GM10248 (cell line): ENCODE measurements at regions not wholly inside any gene's neighbourhood (a gene's known extent, or its start where the extent isn't known, plus 50 kb on each side); places are given as distances from the start of the nearest gene placed in this dataset.
"Not testable (repeated sequence)": the region's sequence is repeated elsewhere in the genome, so short reads cannot be mapped to it uniquely, and the experiment has no call there.

ENCODE experiments used
- CTCF ChIA-PET: fragments of 300-600 bp; sonication (Branson Sonifier 250); formaldehyde crosslinking; extraction: SDS; loops from one replicate; lab custom pipeline; 2021; ENCODE audit warnings: antibody characterized with exemption; lab: Yijun Ruan, JAX
- POLR2A ChIA-PET: fragments of 350-650 bp; sonication (Branson Sonifier 250); formaldehyde crosslinking; extraction: SDS; loops from one replicate; lab custom pipeline; 2020; ENCODE audit warnings: antibody characterized with exemption; lab: Yijun Ruan, JAX
- DNase-seq: peaks from one replicate; pipeline ENCODE4 v3.0.0; 2012; ENCODE audit errors: extremely low spot score
- TF ChIP-seq, protein P1 (sequence below): IDR thresholded peaks from 2 replicates; pipeline ENCODE4 v1.5.1; 2012; ENCODE audit warnings: mild to moderate bottlenecking, low read depth; ENCODE audit errors: extremely low read depth, missing control alignments, control extremely low read depth

DNA sequence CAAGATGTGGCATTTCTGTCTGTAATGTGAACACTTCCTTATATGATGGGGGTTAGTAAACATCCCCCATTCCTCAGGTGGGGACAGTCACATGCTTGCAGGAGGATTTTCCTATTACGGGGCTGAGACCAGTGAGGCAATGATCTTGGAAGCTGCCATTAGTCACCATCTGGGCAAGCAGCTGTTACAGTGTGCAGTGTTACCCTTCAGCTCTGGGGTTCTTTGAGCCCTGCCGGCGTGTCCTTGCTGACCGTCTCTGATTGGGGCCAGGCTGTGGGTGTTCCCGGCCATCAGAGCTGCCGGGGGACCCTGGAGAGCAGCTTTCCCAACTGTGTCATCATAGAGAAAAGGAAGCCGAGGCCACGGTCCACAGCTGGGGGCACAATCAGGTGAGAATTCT, 126.8 kb upstream of the FAM20C start:
- DNase-seq: no peak
- TF ChIP-seq, protein P1, sequence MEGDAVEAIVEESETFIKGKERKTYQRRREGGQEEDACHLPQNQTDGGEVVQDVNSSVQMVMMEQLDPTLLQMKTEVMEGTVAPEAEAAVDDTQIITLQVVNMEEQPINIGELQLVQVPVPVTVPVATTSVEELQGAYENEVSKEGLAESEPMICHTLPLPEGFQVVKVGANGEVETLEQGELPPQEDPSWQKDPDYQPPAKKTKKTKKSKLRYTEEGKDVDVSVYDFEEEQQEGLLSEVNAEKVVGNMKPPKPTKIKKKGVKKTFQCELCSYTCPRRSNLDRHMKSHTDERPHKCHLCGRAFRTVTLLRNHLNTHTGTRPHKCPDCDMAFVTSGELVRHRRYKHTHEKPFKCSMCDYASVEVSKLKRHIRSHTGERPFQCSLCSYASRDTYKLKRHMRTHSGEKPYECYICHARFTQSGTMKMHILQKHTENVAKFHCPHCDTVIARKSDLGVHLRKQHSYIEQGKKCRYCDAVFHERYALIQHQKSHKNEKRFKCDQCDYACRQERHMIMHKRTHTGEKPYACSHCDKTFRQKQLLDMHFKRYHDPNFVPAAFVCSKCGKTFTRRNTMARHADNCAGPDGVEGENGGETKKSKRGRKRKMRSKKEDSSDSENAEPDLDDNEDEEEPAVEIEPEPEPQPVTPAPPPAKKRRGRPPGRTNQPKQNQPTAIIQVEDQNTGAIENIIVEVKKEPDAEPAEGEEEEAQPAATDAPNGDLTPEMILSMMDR: no peak
- ChIA-PET POLR2A (no interaction called here), CTCF (no interaction called here)

DNA sequence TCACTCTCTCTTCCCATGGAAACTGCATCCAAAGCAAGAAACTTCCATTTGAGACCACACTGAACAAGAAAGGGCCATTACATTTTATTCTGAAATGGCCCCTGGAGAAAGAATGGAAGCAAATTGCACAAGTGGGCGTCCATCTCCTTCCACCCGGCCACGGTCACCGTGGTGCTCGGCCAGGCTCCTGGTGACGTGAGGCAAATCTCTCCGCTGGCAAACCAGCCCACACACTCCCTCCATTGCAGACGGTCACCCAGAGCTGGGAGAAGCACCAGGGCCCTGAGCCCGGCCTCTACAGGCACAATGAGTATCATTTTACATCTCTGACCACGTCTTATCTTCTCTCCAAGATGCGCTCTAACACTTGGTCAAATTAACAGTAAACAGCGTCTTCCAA, 126.1 kb upstream of the FAM20C start:
- ChIA-PET POLR2A (no interaction called here), CTCF (interaction anchor here (1.7 kb wide), 1 partner anchor 11 kb away, joined by 4 read pairs; no protein-coding TSS in a partner anchor)
- no peak for DNase-seq
- TF ChIP-seq, protein P1: no peak

DNA sequence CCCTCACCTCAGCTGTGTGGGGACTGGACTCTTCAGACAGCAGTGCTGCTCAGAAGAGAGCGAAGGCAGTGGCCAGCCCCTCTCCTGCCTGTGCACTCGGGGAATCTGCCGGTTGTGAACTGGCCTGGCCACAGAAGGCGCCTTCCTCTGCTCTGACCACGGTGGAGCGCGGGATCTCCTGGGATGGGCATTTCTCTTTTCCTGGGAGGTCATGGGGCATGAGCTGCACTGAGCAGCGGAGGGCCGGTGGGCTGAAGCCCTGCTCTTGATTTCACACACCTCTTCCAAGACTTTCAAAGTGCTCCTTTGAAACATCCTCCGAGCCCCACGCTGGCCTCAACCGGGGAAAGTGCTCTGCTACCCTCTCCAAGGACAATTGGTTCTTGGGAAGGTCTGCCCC, 125.6 kb upstream of the FAM20C start:
- no peak for DNase-seq
- TF ChIP-seq, protein P1: no peak
- CTCF ChIA-PET: interaction anchor here (1.7 kb wide), 1 partner anchor 11 kb away, joined by 4 read pairs; no protein-coding TSS in a partner anchor
- POLR2A ChIA-PET: no interaction called here

DNA sequence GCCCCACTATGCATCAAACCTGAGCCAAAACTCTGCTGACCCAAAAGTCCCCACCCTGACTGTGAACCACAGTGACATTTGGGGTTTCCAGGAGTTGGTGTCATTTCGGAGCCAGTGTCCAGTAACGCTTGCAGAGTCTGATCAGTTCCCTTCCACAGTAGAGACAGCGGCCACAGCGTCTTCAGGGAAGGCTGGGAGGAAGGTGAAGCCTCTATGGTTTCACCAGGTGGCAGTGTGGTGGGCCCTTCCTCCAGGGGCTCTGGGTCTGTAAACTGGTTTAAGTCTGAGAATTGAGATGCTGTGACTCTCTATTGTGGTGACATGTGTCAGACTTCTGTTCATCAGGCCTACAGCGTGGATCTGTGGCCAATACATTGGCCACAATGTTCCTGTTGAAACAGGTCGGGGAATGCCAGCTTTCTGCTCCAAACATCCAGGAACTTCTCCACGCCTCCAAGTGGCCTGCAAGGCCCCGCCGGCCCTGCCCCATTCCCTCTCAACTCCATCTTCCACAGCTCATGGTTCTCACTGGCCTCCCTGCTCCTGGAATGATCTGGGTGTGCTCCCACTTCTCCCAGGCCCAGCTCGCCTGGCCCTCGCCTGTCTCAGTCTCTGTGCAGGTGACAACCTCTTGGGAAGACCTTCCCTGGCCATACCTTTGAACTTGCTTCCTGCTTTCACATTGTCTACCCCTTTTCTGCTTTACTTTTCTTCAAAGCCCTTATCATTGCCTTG, 124.5 kb upstream of the FAM20C start:
- no peak for DNase-seq
- CTCF ChIA-PET: interaction anchor here (1.7 kb wide), 1 partner anchor 13 kb away, joined by 4 read pairs; no protein-coding TSS in a partner anchor
- POLR2A ChIA-PET: no interaction called here

DNA sequence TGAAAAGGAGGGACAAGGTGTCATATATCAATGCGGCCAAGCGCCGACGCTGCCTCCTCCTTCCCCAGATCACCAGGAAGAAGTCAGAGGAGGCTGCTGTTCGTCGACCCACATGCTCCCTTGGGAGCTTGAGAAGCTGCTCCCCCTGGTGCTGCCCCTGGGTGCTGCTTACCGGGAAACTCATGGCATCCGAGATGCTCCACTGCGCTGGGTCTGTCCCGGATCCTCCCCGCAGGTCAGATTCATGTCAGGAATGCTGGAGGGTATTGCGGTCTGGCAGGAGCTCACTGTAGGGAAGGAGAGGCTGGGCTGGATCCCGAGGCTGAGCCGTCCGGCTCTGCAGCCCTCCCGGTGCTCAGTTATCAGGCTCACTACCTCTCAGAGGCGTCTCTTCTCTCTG, 123.7 kb upstream of the FAM20C start:
- ChIA-PET POLR2A (no interaction called here), CTCF (no interaction called here)
- TF ChIP-seq, protein P1: no peak
- DNase-seq: no peak

More for the DNA sequence above, 124.5 kb upstream of the FAM20C start:
- TF ChIP-seq, protein P1: no peak

DNA sequence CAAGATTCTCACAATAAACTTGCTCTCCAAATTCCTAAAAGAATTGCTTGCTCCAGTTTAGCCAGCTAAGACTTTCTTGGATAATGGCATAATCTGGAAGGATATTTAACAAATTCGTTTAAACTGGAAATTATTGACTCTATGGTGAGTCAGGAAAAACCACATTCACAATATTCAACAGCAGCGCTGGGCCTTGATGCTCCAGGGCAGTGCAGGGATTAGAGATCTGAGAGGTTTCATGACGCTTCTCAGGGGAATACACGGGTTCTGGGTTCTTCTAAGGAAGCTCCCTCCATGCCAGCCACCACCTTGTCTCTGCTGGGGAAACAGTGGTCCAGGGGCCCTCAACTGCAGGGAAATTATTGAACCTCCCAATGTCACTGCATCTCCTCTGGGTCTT, 123.3 kb upstream of the FAM20C start:
- CTCF ChIA-PET, POLR2A ChIA-PET, DNase-seq: not testable (repeated sequence)

DNA sequence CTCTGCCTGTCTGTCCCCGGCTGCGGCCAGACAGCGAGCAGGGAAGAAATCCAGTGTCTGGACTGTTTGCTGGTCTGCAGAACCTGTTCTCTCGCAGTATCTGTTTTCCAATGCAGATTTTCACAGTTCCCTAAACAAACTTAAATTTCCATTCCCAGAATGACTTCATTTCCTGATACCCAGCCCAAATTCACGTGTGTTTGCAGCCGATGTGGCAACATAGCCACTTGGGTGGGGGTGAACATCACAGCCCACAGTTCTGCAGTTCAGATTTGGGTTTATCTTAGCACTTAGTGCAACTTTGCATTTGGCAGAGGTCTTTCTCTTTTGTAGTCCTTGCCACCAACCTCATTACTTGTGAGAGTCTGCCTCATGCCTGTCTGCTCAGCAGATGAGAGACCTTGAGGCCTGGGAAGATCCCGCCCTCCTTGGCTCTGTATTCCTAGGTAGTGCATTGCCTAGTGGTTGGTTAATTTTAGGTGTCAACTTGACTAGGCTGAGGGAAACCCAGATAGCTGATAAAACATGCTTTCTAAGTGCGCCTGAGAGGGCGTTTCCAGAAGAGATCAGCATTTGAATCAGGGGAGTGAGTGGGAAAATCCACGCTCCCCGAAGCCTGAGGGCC, 122.8 kb upstream of the FAM20C start:
- CTCF ChIA-PET, DNase-seq, POLR2A ChIA-PET: not testable (repeated sequence)

DNA sequence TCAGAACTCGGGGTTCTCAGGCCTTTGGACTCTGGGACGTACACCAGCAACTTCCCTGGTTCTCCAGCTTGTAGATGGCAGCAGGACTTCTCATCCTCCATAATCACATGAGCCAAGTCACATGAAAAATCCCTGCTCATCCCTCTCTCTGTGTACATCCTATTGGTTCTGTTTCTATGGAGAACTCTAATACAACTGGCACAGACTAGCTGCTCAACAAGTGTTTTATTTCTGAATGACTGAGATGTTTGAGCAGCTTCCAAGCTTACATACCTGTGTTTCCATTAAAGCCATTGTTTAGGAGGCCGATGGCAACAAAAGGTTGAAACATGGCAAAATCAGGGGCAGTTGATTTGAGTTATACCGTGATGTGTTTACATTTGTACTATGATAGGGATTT, 122.2 kb upstream of the FAM20C start:
- CTCF ChIA-PET, DNase-seq, POLR2A ChIA-PET: not testable (repeated sequence)

DNA sequence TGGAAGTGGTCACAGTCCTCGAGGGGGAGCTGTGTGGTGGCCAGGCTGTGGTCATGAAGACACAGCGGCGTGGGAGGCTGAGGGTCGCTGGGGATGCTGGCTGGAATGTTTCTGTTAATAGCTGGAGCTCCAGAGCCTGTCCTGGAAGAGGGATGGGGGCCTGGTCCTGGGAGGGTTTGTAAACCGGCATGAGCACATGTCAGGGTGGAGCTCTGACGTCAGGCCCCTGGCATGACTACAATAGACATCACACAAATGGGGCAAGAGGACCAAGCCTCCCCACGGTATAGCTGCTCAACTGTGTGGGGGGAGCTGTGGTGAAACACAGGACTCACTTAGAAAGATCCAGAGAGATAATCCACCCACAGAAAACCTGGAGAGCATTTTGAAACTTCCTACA, 121.4 kb upstream of the FAM20C start:
- DNase-seq, CTCF ChIA-PET, POLR2A ChIA-PET: not testable (repeated sequence)

DNA sequence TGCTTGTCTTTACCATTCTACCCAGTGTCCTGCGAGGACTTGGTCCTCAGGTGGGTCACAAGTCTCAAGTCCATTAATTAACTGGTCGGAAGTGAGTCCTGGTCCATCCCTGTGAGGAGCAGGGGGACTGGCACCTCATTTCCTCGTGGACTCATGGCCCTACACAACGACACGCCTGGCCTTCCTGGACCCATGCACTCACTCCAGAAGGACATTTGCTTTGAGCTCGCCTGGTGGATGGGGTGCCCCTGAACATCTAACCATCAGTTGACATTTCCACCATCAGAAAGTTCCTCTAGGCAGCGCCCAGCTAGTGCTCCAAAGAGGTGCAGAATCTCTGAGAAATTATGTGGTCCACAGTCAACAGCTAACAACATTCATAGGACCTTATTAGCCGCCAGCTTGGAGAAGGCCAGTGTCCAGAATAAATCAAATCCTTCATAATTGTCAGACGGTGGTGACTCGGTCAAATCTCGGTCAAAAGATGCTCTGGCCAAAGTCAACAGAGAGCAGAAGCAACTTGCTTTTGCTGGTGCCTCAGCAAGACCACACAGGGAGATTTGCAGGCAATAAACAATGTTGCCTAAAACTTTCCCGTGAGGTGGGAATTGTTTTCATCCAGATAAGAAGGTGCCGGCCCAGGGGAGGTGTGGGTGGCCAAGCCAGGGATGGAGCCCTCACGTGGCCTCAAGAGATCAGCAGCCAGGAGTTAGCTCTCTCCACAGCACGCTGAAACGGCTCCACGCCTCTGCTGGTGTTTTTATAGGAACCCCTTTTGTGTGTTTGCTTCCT, 119.9 kb upstream of the FAM20C start:
- POLR2A ChIA-PET, DNase-seq, CTCF ChIA-PET: not testable (repeated sequence)

DNA sequence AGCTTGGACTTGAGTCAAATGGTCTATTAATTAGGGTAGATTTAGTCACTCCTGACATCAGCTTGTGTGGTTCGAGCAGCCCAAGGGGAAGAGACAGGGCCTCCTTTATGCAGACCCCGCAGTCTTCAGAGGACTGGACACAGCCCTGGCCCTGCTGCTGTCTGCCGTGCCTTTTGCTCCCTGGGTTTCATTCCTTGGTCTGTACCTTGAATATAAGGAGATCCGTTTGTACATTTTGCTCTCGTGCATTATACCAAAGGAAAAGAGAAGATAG, 119.4 kb upstream of the FAM20C start:
- CTCF ChIA-PET, POLR2A ChIA-PET, DNase-seq: not testable (repeated sequence)

DNA sequence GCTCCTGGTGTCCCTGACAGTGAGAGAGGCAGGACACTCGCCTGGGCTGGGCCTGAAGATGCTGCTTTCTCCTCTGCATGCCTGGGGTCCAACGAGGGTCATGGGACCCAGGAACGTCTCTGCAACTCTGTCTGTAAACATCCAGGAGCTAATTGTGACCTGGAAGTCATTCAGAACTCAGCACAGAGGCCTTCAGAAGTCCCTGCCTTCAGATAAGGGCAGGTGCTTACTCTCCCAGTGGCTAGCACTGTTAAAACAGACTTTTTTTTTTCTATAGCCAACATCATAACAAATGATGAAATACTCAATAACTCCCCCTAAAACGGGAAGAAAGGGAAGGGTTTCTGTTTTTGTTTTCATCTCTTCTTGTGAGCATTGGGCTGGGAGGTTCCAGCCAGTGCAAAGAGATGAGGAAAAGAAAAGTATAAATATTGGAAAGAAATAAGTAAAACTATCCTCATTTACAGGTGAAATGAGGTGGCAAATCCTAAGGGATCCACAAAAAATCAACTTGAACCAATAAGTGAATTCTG, 118.3 kb upstream of the FAM20C start:
- DNase-seq, POLR2A ChIA-PET, CTCF ChIA-PET: not testable (repeated sequence)
